ENCODE measurements at regions not wholly inside any gene's neighbourhood (a gene's known extent, or its start where the extent isn't known, plus 50 kb on each side); places are given as distances from the start of the nearest gene placed in this dataset.

DNA sequence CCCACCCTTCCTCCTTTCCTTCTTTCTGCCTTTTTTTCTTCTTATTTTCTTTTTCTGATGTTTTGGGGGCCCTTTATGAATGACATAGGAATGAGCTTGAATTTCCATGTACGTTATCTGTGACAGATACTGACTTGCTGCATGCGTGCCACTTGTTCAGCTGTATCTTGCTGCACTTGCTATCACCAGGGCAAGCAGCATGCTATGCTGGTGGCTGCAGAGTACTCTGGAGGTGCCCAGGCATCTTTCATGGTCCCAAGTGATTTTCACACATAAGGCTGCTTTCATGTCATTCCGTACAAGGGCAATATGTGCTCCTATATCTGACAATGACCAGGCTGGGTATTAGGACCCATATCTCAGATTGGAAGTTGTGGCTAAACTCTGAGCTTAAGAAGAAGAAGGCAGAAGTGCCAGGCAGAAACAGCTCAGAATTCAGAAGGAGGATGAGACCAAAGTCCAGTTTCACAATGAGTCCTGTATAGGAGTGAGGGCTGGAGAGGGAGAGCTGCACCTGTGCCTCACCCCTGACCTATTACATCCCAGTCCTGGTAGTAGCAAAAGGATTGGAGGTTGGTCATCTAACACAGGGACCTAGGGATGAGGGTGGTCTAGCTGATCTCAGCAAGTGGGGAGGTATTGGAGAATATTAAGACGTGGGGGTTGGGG lies 299.0 kb upstream of the DDHD1 start:
- TF ChIP-seq, protein P1, sequence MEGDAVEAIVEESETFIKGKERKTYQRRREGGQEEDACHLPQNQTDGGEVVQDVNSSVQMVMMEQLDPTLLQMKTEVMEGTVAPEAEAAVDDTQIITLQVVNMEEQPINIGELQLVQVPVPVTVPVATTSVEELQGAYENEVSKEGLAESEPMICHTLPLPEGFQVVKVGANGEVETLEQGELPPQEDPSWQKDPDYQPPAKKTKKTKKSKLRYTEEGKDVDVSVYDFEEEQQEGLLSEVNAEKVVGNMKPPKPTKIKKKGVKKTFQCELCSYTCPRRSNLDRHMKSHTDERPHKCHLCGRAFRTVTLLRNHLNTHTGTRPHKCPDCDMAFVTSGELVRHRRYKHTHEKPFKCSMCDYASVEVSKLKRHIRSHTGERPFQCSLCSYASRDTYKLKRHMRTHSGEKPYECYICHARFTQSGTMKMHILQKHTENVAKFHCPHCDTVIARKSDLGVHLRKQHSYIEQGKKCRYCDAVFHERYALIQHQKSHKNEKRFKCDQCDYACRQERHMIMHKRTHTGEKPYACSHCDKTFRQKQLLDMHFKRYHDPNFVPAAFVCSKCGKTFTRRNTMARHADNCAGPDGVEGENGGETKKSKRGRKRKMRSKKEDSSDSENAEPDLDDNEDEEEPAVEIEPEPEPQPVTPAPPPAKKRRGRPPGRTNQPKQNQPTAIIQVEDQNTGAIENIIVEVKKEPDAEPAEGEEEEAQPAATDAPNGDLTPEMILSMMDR (optimal IDR thresholded peaks at IDR 0.05 in 1 of 3, IDR thresholded peaks at IDR 0.05 in 1 of 3, conservative IDR thresholded peaks at IDR 0.05 in 1 of 3; ENCODE audit: extremely low read depth in 1 of 3, insufficient read depth in 2 of 3, low read length in 3 of 3): no peak
- TF ChIP-seq EZH2 (IDR thresholded peaks at IDR 0.05; ENCODE audit: low read length): no peak

Measured in keratinocyte (primary cell).